ENCODE measurements at regions not wholly inside any gene's neighbourhood (a gene's known extent, or its start where the extent isn't known, plus 50 kb on each side); places are given as distances from the start of the nearest gene placed in this dataset.

- TF ChIP-seq CTCF (IDR thresholded peaks at IDR 0.05 in 4 of 5, conservative IDR thresholded peaks at IDR 0.05 in 1 of 5) (no peak), POLR2A (IDR thresholded peaks at IDR 0.05) (no peak)
Measured at GRCh38 chr12:17388679-17389078, 701.3 kb downstream of the RERGL start.
